A673 (cell line): ENCODE measurements at regions not wholly inside any gene's neighbourhood (a gene's known extent, or its start where the extent isn't known, plus 50 kb on each side); places are given as distances from the start of the nearest gene placed in this dataset.

Experiments
- BruUV-seq: library from RNA; stranded (reverse); fragments of 400-500 nt; replicated peaks from 2 replicates; lab custom pipeline; 2021; lab: Mats Ljungman, UMichigan
- CTCF ChIA-PET: fragments of 300-600 bp; sonication (Branson Sonifier 250); formaldehyde crosslinking; loops from one replicate; lab custom pipeline; 2022; ENCODE audit warnings: antibody characterized with exemption; lab: Charles Lee
- POLR2A ChIA-PET: fragments of 300-600 bp; sonication (Branson Sonifier 250); formaldehyde crosslinking; loops from one replicate; lab custom pipeline; 2022; ENCODE audit warnings: antibody characterized with exemption; ENCODE audit not compliant: low non-redundant PET; lab: Charles Lee
- DNase-seq: peaks from one replicate; pipeline ENCODE4 v3.0.0-alpha.2; 2015; ENCODE audit warnings: low spot score
- H3K27ac ChIP-seq: fragments of 200-600 bp; sonication (generic); 2 replicates; pipeline ENCODE4 v1.5.1; 2016; ENCODE audit warnings: mixed run types, low read depth, mild to moderate bottlenecking, mixed read lengths, antibody characterized with exemption, low read length; ENCODE audit not compliant: poor library complexity, severe bottlenecking
- H3K27me3 ChIP-seq: fragments of 200-600 bp; sonication (generic); replicated peaks from 2 replicates; pipeline ENCODE4 v1.6.1; 2017; ENCODE audit warnings: mixed run types, low read depth, mild to moderate bottlenecking, mixed read lengths, antibody characterized with exemption, low read length; ENCODE audit not compliant: insufficient read depth, poor library complexity
- H3K36me3 ChIP-seq: fragments of 200-600 bp; sonication (generic); 2 replicates; pipeline ENCODE4 v1.6.1; 2016; ENCODE audit warnings: mixed run types, mild to moderate bottlenecking, mixed read lengths, antibody characterized with exemption, low read length; ENCODE audit not compliant: insufficient read depth, poor library complexity, severe bottlenecking
- H3K4me1 ChIP-seq: fragments of 200-600 bp; sonication (generic); 2 replicates; pipeline ENCODE4 v1.6.1; 2017; ENCODE audit warnings: mixed run types, mild to moderate bottlenecking, mixed read lengths, antibody characterized with exemption, low read length; ENCODE audit not compliant: insufficient read depth, poor library complexity, severe bottlenecking
- H3K4me3 ChIP-seq: fragments of 200-600 bp; sonication (generic); 2 replicates; pipeline ENCODE4 v1.5.1; 2016; ENCODE audit warnings: low read depth, mixed run types, mild to moderate bottlenecking, mixed read lengths, low read length; ENCODE audit not compliant: poor library complexity, severe bottlenecking
- H3K9me3 ChIP-seq: fragments of 200-600 bp; sonication (generic); 2 replicates; pipeline ENCODE4 v1.6.1; 2016; ENCODE audit warnings: mixed run types, low read depth, mild to moderate bottlenecking, mixed read lengths, antibody characterized with exemption, low read length; ENCODE audit not compliant: poor library complexity, severe bottlenecking
- EZH2 ChIP-seq: fragments of 200-600 bp; sonication (generic); IDR thresholded peaks from 2 replicates; pipeline ENCODE4 v1.6.1; 2017; ENCODE audit warnings: borderline replicate concordance, low read depth, mild to moderate bottlenecking, mixed read lengths, antibody characterized with exemption, low read length; ENCODE audit not compliant: poor library complexity, severe bottlenecking
- intact Hi-C: fragments of 100-400 bp; cut with micrococcal nuclease; formaldehyde crosslinking; loops from one replicate; pipeline ENCODE4 v1.10.0; 2022; ENCODE audit not compliant: unreplicated experiment
- TF ChIP-seq, protein P1 (sequence below): fragments of 300-800, 200-600 bp; sonication (generic); conservative IDR thresholded peaks from 2 replicates; pipeline ENCODE4 v1.5.1; 2017; ENCODE audit warnings: low read depth, mild to moderate bottlenecking, antibody characterized with exemption, low read length, moderate library complexity, mixed read lengths

DNA sequence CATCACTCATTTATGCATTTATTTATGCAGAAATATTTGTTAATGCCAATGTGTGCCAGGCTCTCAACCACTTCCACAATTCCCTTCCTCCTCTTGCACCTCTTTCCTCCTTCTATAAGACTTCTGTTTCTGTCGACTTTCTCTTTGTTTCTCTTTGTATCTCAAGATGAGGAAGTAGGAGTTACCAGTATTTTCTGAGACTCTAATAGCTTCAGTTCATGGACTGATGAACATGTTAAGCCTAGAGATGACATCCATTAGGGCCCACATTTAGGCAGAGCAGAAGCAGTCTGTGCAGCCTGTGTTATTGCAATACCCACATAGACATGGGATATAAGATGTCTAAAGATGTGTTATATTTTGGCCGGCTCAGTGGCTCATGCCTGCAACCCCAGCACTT, 241.8 kb upstream of the SMIM31 start:
- Histone ChIP-seq H3K36me3 (no peaks in the 10 kb centered on the region), H3K27ac (no peak overlapping the region), H3K4me1 (no peaks in the 10 kb centered on the region), H3K27me3 (no peaks in the 10 kb centered on the region), H3K9me3 (no peaks in the 10 kb centered on the region), H3K4me3 (no peak overlapping the region)
- intact Hi-C loops, result no loop called here
- no TSS peak for BruUV-seq
- POLR2A ChIA-PET, result no interaction called here
- no peak for TF ChIP-seq EZH2
- TF ChIP-seq, protein P1, sequence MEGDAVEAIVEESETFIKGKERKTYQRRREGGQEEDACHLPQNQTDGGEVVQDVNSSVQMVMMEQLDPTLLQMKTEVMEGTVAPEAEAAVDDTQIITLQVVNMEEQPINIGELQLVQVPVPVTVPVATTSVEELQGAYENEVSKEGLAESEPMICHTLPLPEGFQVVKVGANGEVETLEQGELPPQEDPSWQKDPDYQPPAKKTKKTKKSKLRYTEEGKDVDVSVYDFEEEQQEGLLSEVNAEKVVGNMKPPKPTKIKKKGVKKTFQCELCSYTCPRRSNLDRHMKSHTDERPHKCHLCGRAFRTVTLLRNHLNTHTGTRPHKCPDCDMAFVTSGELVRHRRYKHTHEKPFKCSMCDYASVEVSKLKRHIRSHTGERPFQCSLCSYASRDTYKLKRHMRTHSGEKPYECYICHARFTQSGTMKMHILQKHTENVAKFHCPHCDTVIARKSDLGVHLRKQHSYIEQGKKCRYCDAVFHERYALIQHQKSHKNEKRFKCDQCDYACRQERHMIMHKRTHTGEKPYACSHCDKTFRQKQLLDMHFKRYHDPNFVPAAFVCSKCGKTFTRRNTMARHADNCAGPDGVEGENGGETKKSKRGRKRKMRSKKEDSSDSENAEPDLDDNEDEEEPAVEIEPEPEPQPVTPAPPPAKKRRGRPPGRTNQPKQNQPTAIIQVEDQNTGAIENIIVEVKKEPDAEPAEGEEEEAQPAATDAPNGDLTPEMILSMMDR, result no peak
- DNase-seq, result no peak
- CTCF ChIA-PET, result no interaction called here

DNA sequence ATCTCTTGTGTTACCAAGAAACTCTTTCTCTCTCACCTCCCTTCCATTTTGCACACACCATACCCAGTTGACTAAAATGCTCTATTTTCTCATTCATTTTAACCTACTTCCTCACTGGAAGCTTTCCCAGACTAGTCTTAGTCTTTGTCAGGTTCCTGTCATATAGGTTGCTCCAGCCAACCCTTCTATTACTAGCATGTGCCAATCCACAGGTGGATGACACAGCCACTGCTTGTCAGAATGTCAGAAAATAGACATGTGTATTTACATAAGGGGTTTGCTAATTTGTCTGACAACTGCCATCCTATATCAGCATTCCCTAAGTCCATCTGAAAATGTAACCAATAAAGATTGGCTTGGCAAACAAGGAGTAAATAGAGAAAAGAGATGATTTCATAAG, 239.2 kb upstream of the SMIM31 start:
- intact Hi-C loops, result no loop called here

DNA sequence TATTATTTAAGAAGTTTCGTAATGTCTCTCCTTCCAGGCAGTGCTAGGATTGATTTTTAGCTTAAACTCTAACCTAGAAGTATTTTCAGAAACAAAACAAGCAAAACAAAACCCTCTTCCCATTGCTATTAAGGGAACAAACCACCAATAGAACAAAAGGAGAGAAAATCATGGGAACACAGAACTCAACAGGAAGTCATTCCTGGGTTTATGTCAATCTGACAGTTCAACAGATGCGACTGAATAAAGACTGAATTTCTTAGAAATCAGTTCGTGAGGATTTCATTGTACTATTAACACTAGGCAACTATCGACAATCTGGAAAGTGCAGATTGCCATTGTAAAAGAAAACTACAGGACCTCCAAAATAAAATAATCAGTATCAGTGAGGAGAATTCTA, 229.1 kb upstream of the SMIM31 start:
- Histone ChIP-seq H3K27ac (no peak overlapping the region), H3K4me1 (no peaks in the 10 kb centered on the region), H3K36me3 (no peaks in the 10 kb centered on the region), H3K27me3 (no peaks in the 10 kb centered on the region), H3K9me3 (no peaks in the 10 kb centered on the region), H3K4me3 (no peak overlapping the region)
- no peak for DNase-seq
- no peak for TF ChIP-seq EZH2
- TF ChIP-seq, protein P1, result no peak
- ChIA-PET CTCF (no interaction called here), POLR2A (no interaction called here)
- intact Hi-C loops, result no loop called here
- no TSS peak for BruUV-seq

More for the DNA sequence above, 239.2 kb upstream of the SMIM31 start:
- Histone ChIP-seq H3K36me3 (no peaks in the 10 kb centered on the region), H3K4me3 (no peak overlapping the region), H3K4me1 (no peaks in the 10 kb centered on the region), H3K27ac (no peak overlapping the region), H3K9me3 (no peaks in the 10 kb centered on the region), H3K27me3 (no peaks in the 10 kb centered on the region)
- no TSS peak for BruUV-seq
- TF ChIP-seq, protein P1, result no peak
- no peak for TF ChIP-seq EZH2
- CTCF ChIA-PET, result no interaction called here
- POLR2A ChIA-PET, result no interaction called here
- no peak for DNase-seq
